HFF-Myc (cell line): ENCODE measurements at regions not wholly inside any gene's neighbourhood (a gene's known extent, or its start where the extent isn't known, plus 50 kb on each side); places are given as distances from the start of the nearest gene placed in this dataset.

Experiments
- DNase-seq: peaks from one replicate; pipeline ENCODE4 v3.0.0-alpha.2; 2011; ENCODE audit warnings: low read depth; ENCODE audit errors: extremely low read depth
- H3K4me3 ChIP-seq: replicated peaks from 2 replicates; pipeline ENCODE4 v1.5.1; 2011; ENCODE audit warnings: low read depth, mild to moderate bottlenecking, control low read depth, low read length
- TF ChIP-seq, protein P1 (sequence below): IDR thresholded peaks from 2 replicates; pipeline ENCODE4 v1.5.1; 2012; ENCODE audit warnings: mild to moderate bottlenecking, low read depth, low read length, control low read depth; ENCODE audit errors: missing control alignments

DNA sequence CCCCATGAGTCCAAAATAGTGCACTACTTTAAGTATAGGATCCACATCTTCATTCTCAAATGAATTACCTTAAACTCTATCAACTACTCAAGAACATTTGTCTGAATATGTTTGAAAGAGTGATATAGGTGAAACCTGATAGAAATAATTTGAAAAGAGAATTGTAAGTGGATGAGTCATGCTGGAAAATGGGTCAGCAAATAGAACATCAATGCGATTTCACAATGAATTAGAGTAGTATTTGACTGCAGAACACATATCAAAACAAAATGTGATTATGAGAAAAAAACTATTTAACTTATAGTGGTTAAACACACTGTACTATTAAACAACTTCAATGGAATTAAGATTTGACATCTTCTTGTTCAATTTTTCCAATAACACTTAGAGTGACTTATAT lies 300.6 kb upstream of the KLHL1 start:
- no peak overlapping the region for H3K4me3 ChIP-seq
- DNase-seq, result no peak
- TF ChIP-seq, protein P1, sequence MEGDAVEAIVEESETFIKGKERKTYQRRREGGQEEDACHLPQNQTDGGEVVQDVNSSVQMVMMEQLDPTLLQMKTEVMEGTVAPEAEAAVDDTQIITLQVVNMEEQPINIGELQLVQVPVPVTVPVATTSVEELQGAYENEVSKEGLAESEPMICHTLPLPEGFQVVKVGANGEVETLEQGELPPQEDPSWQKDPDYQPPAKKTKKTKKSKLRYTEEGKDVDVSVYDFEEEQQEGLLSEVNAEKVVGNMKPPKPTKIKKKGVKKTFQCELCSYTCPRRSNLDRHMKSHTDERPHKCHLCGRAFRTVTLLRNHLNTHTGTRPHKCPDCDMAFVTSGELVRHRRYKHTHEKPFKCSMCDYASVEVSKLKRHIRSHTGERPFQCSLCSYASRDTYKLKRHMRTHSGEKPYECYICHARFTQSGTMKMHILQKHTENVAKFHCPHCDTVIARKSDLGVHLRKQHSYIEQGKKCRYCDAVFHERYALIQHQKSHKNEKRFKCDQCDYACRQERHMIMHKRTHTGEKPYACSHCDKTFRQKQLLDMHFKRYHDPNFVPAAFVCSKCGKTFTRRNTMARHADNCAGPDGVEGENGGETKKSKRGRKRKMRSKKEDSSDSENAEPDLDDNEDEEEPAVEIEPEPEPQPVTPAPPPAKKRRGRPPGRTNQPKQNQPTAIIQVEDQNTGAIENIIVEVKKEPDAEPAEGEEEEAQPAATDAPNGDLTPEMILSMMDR, result no peak

DNA sequence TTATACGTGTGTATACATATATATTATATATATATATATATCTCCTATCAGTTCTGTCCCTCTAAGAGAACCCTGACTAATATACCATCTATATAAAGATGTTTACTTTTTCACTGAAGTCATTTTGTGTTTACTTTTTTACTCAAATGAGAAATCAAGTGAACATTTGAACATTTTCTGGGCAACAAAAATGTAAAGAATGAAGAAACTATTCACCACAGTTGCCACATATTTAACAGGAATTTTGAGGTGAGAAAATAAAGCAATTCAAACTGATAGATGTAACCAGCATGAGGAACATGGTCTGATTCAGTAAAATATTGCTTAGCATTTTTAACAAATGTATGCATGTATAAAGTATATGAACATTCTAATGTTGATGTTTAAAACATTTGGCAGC lies 299.2 kb upstream of the KLHL1 start:
- TF ChIP-seq, protein P1, result no peak
- H3K4me3 ChIP-seq, result no peak overlapping the region
- no peak for DNase-seq

DNA sequence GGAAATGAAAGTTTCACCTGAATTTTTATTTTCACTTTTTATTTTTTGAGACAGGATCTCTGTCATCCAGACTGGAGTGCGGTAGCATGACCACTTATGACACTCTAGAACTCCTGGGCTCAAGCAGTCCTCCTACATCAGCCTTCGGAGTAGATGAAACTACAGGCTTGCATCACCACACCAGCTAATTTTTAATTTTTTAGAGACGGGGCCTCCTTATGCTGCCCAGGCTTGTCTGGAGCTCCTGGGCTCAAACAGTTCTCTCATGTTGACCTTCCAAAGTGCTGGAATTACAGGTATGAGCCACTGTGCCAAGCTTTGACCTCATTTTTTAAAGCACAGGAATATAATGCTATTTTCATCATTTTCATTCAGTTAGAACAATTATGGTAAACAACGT lies 297.0 kb upstream of the KLHL1 start:
- DNase-seq, result no peak
- no peak overlapping the region for H3K4me3 ChIP-seq
- TF ChIP-seq, protein P1, result no peak

DNA sequence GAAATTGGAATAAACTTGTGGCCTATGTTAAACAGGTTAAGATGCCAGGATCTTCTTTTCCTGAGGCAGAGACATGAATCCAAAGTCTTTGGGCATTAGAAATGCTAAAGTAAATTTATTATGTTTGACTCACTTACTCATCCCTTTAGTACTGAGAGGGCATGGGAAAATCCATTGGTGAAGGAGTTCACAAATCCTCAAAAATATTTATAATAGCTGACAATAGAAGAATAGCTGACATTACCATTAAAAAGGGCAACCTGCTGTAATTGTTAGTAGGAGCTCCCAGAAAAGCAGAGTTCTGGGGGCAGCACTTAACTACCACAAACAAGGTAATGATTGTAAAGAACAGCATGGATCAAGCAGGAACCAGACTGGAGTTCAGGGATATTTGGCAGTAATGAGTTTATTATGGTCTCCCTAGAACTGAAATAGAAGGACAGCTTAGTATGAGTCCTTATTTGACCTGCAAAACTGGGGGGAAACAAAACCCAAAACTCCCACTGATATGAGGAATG lies 285.8 kb upstream of the KLHL1 start:
- DNase-seq, result no peak
- TF ChIP-seq, protein P1, result no peak
- no peak overlapping the region for H3K4me3 ChIP-seq

DNA sequence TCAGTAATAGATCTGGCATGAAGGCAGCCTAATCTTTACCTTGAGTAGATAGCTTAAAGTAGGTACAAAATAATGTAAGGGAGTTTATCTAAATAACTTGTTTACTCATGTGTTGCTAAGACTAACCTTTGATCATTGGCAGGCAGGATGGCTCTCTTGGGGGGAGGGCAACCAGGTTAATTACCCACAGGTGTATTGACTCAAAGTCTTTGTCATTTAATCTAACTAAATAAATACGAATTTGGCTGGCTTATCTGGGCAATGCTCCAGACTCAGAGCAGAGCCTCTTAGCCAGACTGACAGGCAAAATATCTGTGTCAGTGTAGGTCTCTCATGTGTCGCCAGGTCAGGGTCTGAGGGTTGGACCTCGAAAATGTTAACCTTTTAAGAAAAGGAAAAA lies 283.4 kb upstream of the KLHL1 start:
- DNase-seq, result no peak
- H3K4me3 ChIP-seq, result no peak overlapping the region
- TF ChIP-seq, protein P1, result no peak

DNA sequence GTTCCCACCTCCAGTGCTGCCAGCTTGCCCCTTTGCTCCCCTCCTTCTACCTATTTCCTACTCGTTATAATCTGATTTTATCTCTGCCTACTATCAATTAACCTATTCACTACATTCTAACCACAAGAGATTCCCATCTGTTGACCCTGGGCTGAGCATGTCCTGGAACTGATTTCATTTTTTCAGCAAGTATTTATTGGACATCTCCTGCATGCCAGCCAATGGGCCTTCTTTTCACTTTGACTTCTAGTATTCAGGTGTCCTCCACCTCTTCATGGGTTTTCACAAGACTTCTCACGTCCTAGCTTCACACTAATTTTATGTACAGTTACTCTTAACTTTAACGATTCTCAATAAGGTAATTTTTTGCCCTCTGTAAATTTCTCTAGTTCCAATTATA lies 282.7 kb upstream of the KLHL1 start:
- no peak for DNase-seq
- TF ChIP-seq, protein P1, result no peak

DNA sequence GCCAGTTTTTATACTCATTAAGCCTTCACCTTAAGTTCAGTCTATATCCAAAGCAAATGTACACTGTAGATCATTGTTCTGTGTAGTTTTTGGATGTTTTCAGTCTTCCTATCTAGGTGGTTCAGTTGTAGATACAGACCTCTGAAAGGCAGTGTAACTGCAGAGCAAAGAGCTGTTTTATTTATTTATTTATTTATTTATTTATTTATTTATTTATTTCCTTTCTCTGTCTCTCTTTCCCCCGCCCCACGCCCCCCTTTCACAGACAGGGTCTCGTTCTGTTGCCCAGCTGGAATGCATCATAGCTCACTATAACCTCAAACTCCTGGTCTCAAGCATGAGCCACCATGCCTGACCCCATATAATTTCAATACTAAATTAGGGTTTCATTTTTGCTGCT lies 281.8 kb upstream of the KLHL1 start:
- no peak for DNase-seq
- TF ChIP-seq, protein P1, result no peak
- no peak overlapping the region for H3K4me3 ChIP-seq

More for the DNA sequence above, 282.7 kb upstream of the KLHL1 start:
- H3K4me3 ChIP-seq, result no peak overlapping the region
